Sigmoid colon (tissue), 4 donors: ENCODE measurements at regions not wholly inside any gene's neighbourhood (a gene's known extent, or its start where the extent isn't known, plus 50 kb on each side); places are given as distances from the start of the nearest gene placed in this dataset.

Experiments
- CTCF ChIP-seq, 4 experiments: fragments of 450-650 bp in 3 of 4; fragments of 200-600 bp in 1 of 4; IDR thresholded peaks; one replicate each; pipeline ENCODE4 v1.5.1; 2016 to 2019; ENCODE audit warnings: antibody characterized with exemption in 4 of 4, mild to moderate bottlenecking in 3 of 4, moderate library complexity in 2 of 4
- POLR2AphosphoS5 ChIP-seq, 4 donors: sonication (generic); formaldehyde crosslinking; IDR thresholded peaks; one replicate each; pipeline ENCODE4 v1.6.1; 2017; ENCODE audit warnings: antibody characterized with exemption in 4 of 4

GRCh38 chrY:7458301-7459078 is 546.9 kb upstream of the AMELY start:
- no peak for TF ChIP-seq CTCF (IDR thresholded peaks at IDR 0.05)
- TF ChIP-seq POLR2AphosphoS5 (IDR thresholded peaks at IDR 0.05): no peak
